WTC11 (cell line): ENCODE measurements at regions not wholly inside any gene's neighbourhood (a gene's known extent, or its start where the extent isn't known, plus 50 kb on each side); places are given as distances from the start of the nearest gene placed in this dataset.

Experiments used
- ATAC-seq: fragments of 200-7000 bp; cut with Tn5 transposase; 2 replicates; pipeline ENCODE4 v1.10.0; 2021; ENCODE audit warnings: mild to moderate bottlenecking, moderate library complexity
- CTCF ChIA-PET: fragments of 300-600 bp; sonication (Branson Sonifier 250); formaldehyde crosslinking; loops from one replicate; lab custom pipeline; 2021; ENCODE audit warnings: antibody characterized with exemption; lab: Charles Lee
- POLR2A ChIA-PET: fragments of 350-600 bp; sonication (Branson Sonifier 250); formaldehyde crosslinking; loops from one replicate; lab custom pipeline; 2021; ENCODE audit warnings: antibody characterized with exemption; lab: Charles Lee
- DNase-seq: peaks from one replicate; pipeline ENCODE4 v3.0.0; 2021; ENCODE audit warnings: low spot score
- H3K27ac Mint-ChIP-seq: 2 replicates; pipeline ENCODE4 v1.8.0; 2021; ENCODE audit warnings: mixed read lengths
- H3K27me3 Mint-ChIP-seq: 2 replicates; pipeline ENCODE4 v1.8.0; 2021; ENCODE audit warnings: low read depth, mild to moderate bottlenecking, moderate library complexity, mixed read lengths
- H3K36me3 Mint-ChIP-seq: 2 replicates; pipeline ENCODE4 v1.8.0; 2021; ENCODE audit warnings: mixed read lengths
- H3K4me1 Mint-ChIP-seq: 2 replicates; pipeline ENCODE4 v1.8.0; 2022; ENCODE audit warnings: mixed read lengths
- H3K4me3 Mint-ChIP-seq: 2 replicates; pipeline ENCODE4 v1.8.0; 2021; ENCODE audit warnings: mild to moderate bottlenecking, moderate library complexity, mixed read lengths
- H3K9me3 Mint-ChIP-seq: 2 replicates; pipeline ENCODE4 v1.8.0; 2021; ENCODE audit warnings: mixed read lengths
- CREM ChIP-seq: sonication (generic); formaldehyde crosslinking; IDR thresholded peaks from 2 replicates; pipeline ENCODE4 v1.8.1; 2022; ENCODE audit warnings: mild to moderate bottlenecking, missing genetic modification reagents, moderate library complexity
- GABPB1 ChIP-seq: sonication (generic); formaldehyde crosslinking; IDR thresholded peaks from 2 replicates; pipeline ENCODE4 v1.8.1; 2023; ENCODE audit warnings: mild to moderate bottlenecking, missing genetic modification reagents
- HMGA2 ChIP-seq: fragments of 250-450 bp; sonication (Bioruptor Pico); IDR thresholded peaks from 2 replicates; pipeline ENCODE4 v1.4.0; 2021; ENCODE audit warnings: mild to moderate bottlenecking, moderate library complexity
- JAZF1 ChIP-seq: fragments of 250-450 bp; sonication (Bioruptor Pico); IDR thresholded peaks from 2 replicates; pipeline ENCODE4 v1.9.0; 2021; ENCODE audit warnings: moderate library complexity, mild to moderate bottlenecking, inconsistent platforms
- NFE2L1 ChIP-seq: sonication (generic); formaldehyde crosslinking; IDR thresholded peaks from 2 replicates; pipeline ENCODE4 v1.8.1; 2023; ENCODE audit warnings: missing genetic modification reagents
- PRRX2 ChIP-seq: fragments of 250-450 bp; sonication (Bioruptor Pico); IDR thresholded peaks from 2 replicates; pipeline ENCODE4 v1.8.0; 2021; ENCODE audit warnings: mild to moderate bottlenecking
- RORB ChIP-seq: fragments of 250-450 bp; sonication (Bioruptor Pico); IDR thresholded peaks from 2 replicates; pipeline ENCODE4 v1.9.0; 2021; ENCODE audit warnings: mild to moderate bottlenecking
- SMAD4 ChIP-seq: sonication (generic); formaldehyde crosslinking; IDR thresholded peaks from 2 replicates; pipeline ENCODE4 v1.8.0; 2022; ENCODE audit warnings: mild to moderate bottlenecking, missing genetic modification reagents
- SOX15 ChIP-seq: fragments of 250-450 bp; sonication (Bioruptor Pico); IDR thresholded peaks from 2 replicates; pipeline ENCODE4 v1.9.0; 2021; ENCODE audit warnings: mild to moderate bottlenecking
- SP1 ChIP-seq: sonication (generic); formaldehyde crosslinking; conservative IDR thresholded peaks from 2 replicates; pipeline ENCODE4 v1.8.1; 2022; ENCODE audit warnings: missing genetic modification reagents
- ZNF121 ChIP-seq: sonication (generic); formaldehyde crosslinking; IDR thresholded peaks from 2 replicates; pipeline ENCODE4 v1.8.0; 2023; ENCODE audit warnings: missing genetic modification reagents
- TF ChIP-seq, protein P1 (sequence below): sonication (generic); formaldehyde crosslinking; IDR thresholded peaks from 2 replicates; pipeline ENCODE4 v1.8.1; 2022; ENCODE audit warnings: low read depth, missing genetic modification reagents, borderline replicate concordance
- TF ChIP-seq, protein P2 (sequence below): fragments of 250-450 bp; sonication (Bioruptor Pico); IDR thresholded peaks from 2 replicates; pipeline ENCODE4 v2.1.2; 2022; ENCODE audit warnings: mild to moderate bottlenecking, moderate library complexity
- TF ChIP-seq, protein P3 (sequence below): fragments of 250-450 bp; sonication (Bioruptor Pico); IDR thresholded peaks from 2 replicates; pipeline ENCODE4 v1.9.0; 2021; ENCODE audit warnings: mild to moderate bottlenecking
- TF ChIP-seq, protein P4 (sequence below): fragments of 250-450 bp; sonication (Bioruptor Pico); IDR thresholded peaks from 2 replicates; pipeline ENCODE4 v1.9.0; 2021; ENCODE audit warnings: mild to moderate bottlenecking
- TF ChIP-seq, protein P5 (sequence below): sonication (generic); formaldehyde crosslinking; IDR thresholded peaks from 2 replicates; pipeline ENCODE4 v1.8.1; 2022; ENCODE audit warnings: missing genetic modification reagents, borderline replicate concordance
- TF ChIP-seq, protein P6 (sequence below): sonication (generic); formaldehyde crosslinking; conservative IDR thresholded peaks from 2 replicates; pipeline ENCODE4 v1.8.1; 2022; ENCODE audit warnings: mild to moderate bottlenecking, missing genetic modification reagents
- TF ChIP-seq, protein P7 (sequence below): fragments of 250-450 bp; sonication (Bioruptor Pico); conservative IDR thresholded peaks from 2 replicates; pipeline ENCODE4 v1.9.0; 2021; ENCODE audit warnings: mild to moderate bottlenecking

DNA sequence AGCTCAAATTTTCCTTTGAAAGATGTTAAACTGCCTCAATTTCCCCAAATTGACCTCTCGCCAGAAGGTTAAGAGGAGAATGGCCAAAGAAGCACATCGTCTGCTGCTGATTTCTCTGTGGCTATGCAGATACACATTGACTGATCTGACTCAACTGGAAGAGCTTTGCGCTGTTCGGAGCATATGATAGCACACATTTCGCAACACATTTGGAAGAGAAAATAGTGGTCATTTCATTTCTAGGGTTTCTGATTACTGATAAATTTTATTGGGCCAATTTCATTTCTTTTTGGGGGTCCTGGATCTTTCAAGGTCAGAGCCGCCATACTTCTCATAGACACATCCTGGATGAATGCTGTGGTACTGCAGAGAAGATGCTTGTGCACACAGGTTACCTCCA, 138.5 kb downstream of the TMEM200C start:
- peaks cover 45% of the 10 kb centered on the region for H3K27me3 Mint-ChIP-seq
- no peak overlapping the region for H3K27ac Mint-ChIP-seq
- ChIA-PET CTCF (no interaction called here), POLR2A (interaction anchor here (0.5 kb wide), 1 partner anchor 349 kb away, joined by 6 read pairs; no protein-coding TSS in a partner anchor)
- H3K4me1 Mint-ChIP-seq = peaks cover 24% of the 10 kb centered on the region
- no peak for ATAC-seq
- DNase-seq = no peak
- H3K36me3 Mint-ChIP-seq = no peaks in the 10 kb centered on the region
- no peaks in the 10 kb centered on the region for H3K9me3 Mint-ChIP-seq
- no peak overlapping the region for H3K4me3 Mint-ChIP-seq
- TF ChIP-seq, protein P1, sequence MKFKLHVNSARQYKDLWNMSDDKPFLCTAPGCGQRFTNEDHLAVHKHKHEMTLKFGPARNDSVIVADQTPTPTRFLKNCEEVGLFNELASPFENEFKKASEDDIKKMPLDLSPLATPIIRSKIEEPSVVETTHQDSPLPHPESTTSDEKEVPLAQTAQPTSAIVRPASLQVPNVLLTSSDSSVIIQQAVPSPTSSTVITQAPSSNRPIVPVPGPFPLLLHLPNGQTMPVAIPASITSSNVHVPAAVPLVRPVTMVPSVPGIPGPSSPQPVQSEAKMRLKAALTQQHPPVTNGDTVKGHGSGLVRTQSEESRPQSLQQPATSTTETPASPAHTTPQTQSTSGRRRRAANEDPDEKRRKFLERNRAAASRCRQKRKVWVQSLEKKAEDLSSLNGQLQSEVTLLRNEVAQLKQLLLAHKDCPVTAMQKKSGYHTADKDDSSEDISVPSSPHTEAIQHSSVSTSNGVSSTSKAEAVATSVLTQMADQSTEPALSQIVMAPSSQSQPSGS (CRISPR knock-in tag) = no peak
- TF ChIP-seq, protein P2, sequence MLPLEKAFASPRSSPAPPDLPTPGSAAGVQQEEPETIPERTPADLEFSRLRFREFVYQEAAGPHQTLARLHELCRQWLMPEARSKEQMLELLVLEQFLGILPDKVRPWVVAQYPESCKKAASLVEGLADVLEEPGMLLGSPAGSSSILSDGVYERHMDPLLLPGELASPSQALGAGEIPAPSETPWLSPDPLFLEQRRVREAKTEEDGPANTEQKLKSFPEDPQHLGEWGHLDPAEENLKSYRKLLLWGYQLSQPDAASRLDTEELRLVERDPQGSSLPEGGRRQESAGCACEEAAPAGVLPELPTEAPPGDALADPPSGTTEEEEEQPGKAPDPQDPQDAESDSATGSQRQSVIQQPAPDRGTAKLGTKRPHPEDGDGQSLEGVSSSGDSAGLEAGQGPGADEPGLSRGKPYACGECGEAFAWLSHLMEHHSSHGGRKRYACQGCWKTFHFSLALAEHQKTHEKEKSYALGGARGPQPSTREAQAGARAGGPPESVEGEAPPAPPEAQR = no peak
- TF ChIP-seq, protein P3, sequence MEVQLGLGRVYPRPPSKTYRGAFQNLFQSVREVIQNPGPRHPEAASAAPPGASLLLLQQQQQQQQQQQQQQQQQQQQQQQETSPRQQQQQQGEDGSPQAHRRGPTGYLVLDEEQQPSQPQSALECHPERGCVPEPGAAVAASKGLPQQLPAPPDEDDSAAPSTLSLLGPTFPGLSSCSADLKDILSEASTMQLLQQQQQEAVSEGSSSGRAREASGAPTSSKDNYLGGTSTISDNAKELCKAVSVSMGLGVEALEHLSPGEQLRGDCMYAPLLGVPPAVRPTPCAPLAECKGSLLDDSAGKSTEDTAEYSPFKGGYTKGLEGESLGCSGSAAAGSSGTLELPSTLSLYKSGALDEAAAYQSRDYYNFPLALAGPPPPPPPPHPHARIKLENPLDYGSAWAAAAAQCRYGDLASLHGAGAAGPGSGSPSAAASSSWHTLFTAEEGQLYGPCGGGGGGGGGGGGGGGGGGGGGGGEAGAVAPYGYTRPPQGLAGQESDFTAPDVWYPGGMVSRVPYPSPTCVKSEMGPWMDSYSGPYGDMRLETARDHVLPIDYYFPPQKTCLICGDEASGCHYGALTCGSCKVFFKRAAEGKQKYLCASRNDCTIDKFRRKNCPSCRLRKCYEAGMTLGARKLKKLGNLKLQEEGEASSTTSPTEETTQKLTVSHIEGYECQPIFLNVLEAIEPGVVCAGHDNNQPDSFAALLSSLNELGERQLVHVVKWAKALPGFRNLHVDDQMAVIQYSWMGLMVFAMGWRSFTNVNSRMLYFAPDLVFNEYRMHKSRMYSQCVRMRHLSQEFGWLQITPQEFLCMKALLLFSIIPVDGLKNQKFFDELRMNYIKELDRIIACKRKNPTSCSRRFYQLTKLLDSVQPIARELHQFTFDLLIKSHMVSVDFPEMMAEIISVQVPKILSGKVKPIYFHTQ (CRISPR knock-in tag) = no peak
- no peak for TF ChIP-seq PRRX2 (CRISPR knock-in tag)
- TF ChIP-seq, protein P4, sequence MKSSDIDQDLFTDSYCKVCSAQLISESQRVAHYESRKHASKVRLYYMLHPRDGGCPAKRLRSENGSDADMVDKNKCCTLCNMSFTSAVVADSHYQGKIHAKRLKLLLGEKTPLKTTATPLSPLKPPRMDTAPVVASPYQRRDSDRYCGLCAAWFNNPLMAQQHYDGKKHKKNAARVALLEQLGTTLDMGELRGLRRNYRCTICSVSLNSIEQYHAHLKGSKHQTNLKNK (CRISPR knock-in tag) = no peak
- TF ChIP-seq SOX15 = no peak
- TF ChIP-seq RORB (CRISPR knock-in tag) = no peak
- TF ChIP-seq, protein P5, sequence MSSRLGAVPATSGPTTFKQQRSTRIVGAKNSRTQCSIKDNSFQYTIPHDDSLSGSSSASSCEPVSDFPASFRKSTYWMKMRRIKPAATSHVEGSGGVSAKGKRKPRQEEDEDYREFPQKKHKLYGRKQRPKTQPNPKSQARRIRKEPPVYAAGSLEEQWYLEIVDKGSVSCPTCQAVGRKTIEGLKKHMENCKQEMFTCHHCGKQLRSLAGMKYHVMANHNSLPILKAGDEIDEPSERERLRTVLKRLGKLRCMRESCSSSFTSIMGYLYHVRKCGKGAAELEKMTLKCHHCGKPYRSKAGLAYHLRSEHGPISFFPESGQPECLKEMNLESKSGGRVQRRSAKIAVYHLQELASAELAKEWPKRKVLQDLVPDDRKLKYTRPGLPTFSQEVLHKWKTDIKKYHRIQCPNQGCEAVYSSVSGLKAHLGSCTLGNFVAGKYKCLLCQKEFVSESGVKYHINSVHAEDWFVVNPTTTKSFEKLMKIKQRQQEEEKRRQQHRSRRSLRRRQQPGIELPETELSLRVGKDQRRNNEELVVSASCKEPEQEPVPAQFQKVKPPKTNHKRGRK = no peak
- TF ChIP-seq JAZF1 (CRISPR knock-in tag) = no peak
- TF ChIP-seq, protein P6, sequence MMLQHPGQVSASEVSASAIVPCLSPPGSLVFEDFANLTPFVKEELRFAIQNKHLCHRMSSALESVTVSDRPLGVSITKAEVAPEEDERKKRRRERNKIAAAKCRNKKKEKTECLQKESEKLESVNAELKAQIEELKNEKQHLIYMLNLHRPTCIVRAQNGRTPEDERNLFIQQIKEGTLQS (CRISPR knock-in tag) = no peak
- TF ChIP-seq HMGA2 (CRISPR knock-in tag) = no peak
- TF ChIP-seq SMAD4 = no peak
- TF ChIP-seq NFE2L1 (CRISPR knock-in tag) = no peak
- TF ChIP-seq SP1 (CRISPR knock-in tag) = no peak
- no peak for TF ChIP-seq ZNF121 (CRISPR knock-in tag)
- no peak for TF ChIP-seq GABPB1 (CRISPR knock-in tag)
- TF ChIP-seq, protein P7, sequence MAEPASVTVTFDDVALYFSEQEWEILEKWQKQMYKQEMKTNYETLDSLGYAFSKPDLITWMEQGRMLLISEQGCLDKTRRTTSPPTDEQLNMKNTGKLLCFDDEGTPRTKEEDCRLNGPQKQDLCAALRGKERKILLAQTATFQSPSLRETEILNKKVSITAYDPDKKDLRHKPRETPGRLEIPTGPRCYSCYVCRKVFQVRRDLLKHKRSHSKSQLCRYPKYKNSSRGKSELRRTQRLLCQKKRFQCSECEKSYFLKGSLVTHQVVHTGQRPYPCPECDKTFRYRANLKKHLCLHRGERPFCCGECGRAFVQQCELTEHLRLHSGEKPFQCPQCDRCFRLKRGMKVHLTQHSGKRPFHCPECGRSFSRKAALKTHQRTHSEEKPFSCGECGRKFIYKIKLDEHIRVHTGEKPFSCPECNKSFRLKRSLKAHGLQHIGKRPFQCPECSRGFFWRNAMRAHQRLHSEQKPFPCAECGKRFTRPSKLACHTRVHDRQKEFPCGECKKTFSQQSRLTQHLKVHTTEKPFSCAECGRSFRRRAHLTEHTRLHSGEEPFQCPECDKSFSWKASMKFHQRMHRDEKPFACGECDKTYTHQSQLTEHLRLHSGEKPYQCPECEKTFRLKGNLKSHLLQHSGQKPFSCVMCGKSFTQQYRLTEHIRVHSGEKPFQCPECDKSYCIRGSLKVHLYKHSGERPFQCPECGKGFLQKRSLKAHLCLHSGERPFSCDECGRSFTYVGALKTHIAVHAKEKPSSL (CRISPR knock-in tag) = no peak
- TF ChIP-seq CREM (CRISPR knock-in tag) = no peak
